BLaER1 (cell line): ENCODE measurements at regions not wholly inside any gene's neighbourhood (a gene's known extent, or its start where the extent isn't known, plus 50 kb on each side); places are given as distances from the start of the nearest gene placed in this dataset.
A peak's percentile ranks its signal among the peaks of the same experiment; 100 is the strongest.
"Not testable (repeated sequence)": the region's sequence is repeated elsewhere in the genome, so short reads cannot be mapped to it uniquely, and the experiment has no call there.

Experiments used
- H3K27ac ChIP-seq: shearing (Covaris generic); formaldehyde crosslinking; 2 replicates; pipeline ENCODE4 v1.8.1; 2022
- H3K27me3 ChIP-seq: shearing (Covaris generic); formaldehyde crosslinking; 2 replicates; pipeline ENCODE4 v1.8.1; 2022
- H3K36me3 ChIP-seq: shearing (Covaris generic); formaldehyde crosslinking; 2 replicates; pipeline ENCODE4 v1.8.1; 2022
- H3K4me1 ChIP-seq: shearing (Covaris generic); formaldehyde crosslinking; 2 replicates; pipeline ENCODE4 v1.8.1; 2022
- H3K4me2 ChIP-seq: shearing (Covaris generic); formaldehyde crosslinking; 2 replicates; pipeline ENCODE4 v1.8.1; 2022
- H3K4me3 ChIP-seq: shearing (Covaris generic); formaldehyde crosslinking; 2 replicates; pipeline ENCODE4 v1.8.1; 2022
- H3K9ac ChIP-seq: shearing (Covaris generic); formaldehyde crosslinking; 2 replicates; pipeline ENCODE4 v1.8.1; 2022
- H3K9me3 ChIP-seq: shearing (Covaris generic); formaldehyde crosslinking; 2 replicates; pipeline ENCODE4 v1.8.1; 2022
- H4K20me1 ChIP-seq: shearing (Covaris generic); formaldehyde crosslinking; 2 replicates; pipeline ENCODE4 v1.8.1; 2022
- Cebpa-rat ChIP-seq: shearing (Covaris generic); IDR thresholded peaks from 2 replicates; pipeline ENCODE4 v1.8.1; 2022

GRCh38 chr10:42989481-42989921 is 87.4 kb upstream of the RET start:
- peaks cover 58% of the 10 kb centered on the region for H3K4me1 ChIP-seq
- H3K27ac ChIP-seq, result peak overlapping the region; percentile 58

DNA sequence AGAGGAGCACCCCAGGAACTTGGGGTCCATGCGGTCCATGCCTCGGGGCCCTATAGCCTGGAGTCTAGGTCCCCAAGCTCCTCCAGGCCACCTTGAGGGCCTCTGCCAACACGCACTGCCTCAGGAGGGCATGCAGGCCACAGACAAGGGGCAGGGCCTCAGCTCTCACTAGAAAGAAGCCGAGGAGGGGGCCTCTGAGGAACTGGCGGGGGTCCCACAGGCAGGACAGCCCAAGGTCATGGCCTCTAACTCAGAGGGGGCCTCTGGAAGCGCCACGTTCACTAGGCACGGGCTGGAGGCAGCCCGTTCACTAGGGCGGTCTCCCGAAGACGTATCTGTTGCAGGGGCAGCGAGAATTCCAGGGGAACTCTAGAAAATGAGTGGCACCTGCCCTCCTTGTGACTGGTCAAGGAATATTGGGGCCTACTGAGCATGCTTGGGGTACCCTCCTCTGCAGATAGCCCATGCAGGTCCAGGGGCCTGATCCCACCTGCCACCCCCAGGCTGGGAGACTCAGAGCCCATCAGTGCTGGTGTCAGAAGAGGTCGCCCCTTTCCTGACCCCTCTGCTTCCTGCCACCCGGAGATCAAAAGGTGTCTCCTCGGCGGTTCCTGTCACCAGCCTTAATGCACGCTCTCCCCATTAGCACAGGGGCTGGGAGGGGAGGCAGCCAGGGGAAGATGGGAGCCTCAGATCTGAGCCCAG is 86.7 kb upstream of the RET start:
- no peak for TF ChIP-seq Cebpa-rat
- Histone ChIP-seq H3K4me2 (peak overlapping the region; percentile 72), H3K27me3 (no peaks in the 10 kb centered on the region), H3K4me1 (peaks cover 58% of the 10 kb centered on the region), H3K9ac (no peak overlapping the region), H4K20me1 (no peaks in the 10 kb centered on the region), H3K4me3 (no peak overlapping the region), H3K9me3 (no peaks in the 10 kb centered on the region), H3K27ac (peak overlapping the region; percentile 42; the same call in 1 of the 2 replicates), H3K36me3 (no peaks in the 10 kb centered on the region)

More at GRCh38 chr10:42989481-42989921, 87.4 kb upstream of the RET start:
- H3K9ac ChIP-seq, result peak overlapping the region; percentile 20; the same call in 1 of the 2 replicates
- TF ChIP-seq Cebpa-rat, result no peak
- no peaks in the 10 kb centered on the region for H4K20me1 ChIP-seq
- H3K9me3 ChIP-seq, result no peaks in the 10 kb centered on the region
- H3K27me3 ChIP-seq, result no peaks in the 10 kb centered on the region
- no peaks in the 10 kb centered on the region for H3K36me3 ChIP-seq
- peak overlapping the region; percentile 72 for H3K4me2 ChIP-seq
- no peak overlapping the region for H3K4me3 ChIP-seq

DNA sequence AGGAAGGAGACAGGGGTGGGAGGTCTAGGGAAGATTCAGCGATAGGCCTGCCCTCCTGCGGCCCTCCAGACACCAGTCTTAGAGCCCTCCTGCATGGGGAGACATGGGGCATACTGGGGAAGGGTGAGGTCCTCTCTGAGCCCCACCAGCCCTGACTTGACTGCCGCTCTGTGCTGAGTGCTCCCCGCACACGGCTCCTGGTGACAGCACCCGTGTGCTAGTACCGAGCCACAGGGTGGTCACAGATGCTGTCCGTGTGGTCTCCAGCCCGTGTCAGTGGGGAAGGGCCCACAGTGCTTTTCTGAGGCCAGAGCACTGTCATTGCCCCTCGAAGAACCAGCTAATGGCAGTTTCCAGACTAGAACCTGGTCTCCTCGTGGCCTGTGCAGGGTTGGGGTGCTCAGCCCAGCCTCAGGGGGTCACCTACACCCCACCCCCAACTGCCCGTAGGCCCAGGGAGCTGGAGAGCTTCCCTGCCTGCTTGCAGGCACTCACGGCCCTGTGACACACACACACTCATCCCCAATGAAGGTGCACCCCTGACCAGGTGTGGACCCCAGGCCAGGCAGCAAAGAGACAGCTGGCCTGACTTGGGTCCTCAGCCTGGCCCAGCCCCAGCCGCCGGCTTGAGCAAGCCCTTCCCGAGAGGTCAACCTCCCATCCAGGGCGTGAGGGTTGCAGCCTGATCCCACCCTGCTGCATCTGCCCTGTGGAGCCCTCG is 86.0 kb upstream of the RET start:
- peak overlapping the region; percentile 42; the same call in 1 of the 2 replicates for H3K27ac ChIP-seq
- no peaks in the 10 kb centered on the region for H4K20me1 ChIP-seq
- no peaks in the 10 kb centered on the region for H3K9me3 ChIP-seq
- no peaks in the 10 kb centered on the region for H3K27me3 ChIP-seq
- H3K36me3 ChIP-seq, result no peaks in the 10 kb centered on the region
- H3K9ac ChIP-seq, result no peak overlapping the region
- H3K4me3 ChIP-seq, result no peak overlapping the region
- peak overlapping the region; percentile 72 for H3K4me2 ChIP-seq
- TF ChIP-seq Cebpa-rat, result no peak
- H3K4me1 ChIP-seq, result peaks cover 54% of the 10 kb centered on the region

GRCh38 chr10:42991442-42992098 is 85.3 kb upstream of the RET start:
- no peak for TF ChIP-seq Cebpa-rat
- no peak overlapping the region for H3K9ac ChIP-seq
- H3K36me3 ChIP-seq, result no peaks in the 10 kb centered on the region
- H3K9me3 ChIP-seq, result no peaks in the 10 kb centered on the region
- no peak overlapping the region for H3K27ac ChIP-seq
- H3K4me3 ChIP-seq, result no peak overlapping the region
- no peaks in the 10 kb centered on the region for H4K20me1 ChIP-seq
- no peaks in the 10 kb centered on the region for H3K27me3 ChIP-seq
- peak overlapping the region; percentile 72 for H3K4me2 ChIP-seq
- H3K4me1 ChIP-seq, result peaks cover 47% of the 10 kb centered on the region

GRCh38 chr10:42992156-42992956 is 84.5 kb upstream of the RET start:
- Histone ChIP-seq H3K27ac (no peak overlapping the region), H3K4me3 (no peak overlapping the region), H3K4me1 (peaks cover 41% of the 10 kb centered on the region)

DNA sequence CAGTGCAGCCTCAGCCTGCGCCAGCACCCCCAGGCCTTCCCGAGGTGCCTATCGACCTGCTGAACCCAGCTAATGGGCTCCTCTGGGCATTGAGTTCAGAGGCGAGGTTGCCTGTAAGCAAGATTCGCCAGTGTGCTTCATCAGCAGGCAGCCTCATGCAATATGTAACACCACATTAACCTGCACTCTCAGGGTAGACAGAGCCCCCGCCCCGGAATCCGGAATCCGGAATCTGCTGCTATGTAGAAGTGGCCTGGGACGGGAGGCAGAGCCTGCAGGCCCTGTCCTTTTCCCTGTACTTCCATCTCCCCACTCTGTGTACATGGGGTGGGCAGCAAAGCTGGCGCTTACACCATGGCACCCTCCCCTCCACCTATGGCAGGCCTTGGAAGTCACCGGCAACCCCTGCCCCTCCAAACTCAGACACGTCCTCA is 83.9 kb upstream of the RET start:
- H3K27me3 ChIP-seq, result no peaks in the 10 kb centered on the region
- no peaks in the 10 kb centered on the region for H3K36me3 ChIP-seq
- H4K20me1 ChIP-seq, result no peaks in the 10 kb centered on the region
- H3K9ac ChIP-seq, result no peak overlapping the region
- no peak for TF ChIP-seq Cebpa-rat
- no peak overlapping the region for H3K27ac ChIP-seq
- H3K4me3 ChIP-seq, result no peak overlapping the region
- no peaks in the 10 kb centered on the region for H3K9me3 ChIP-seq
- H3K4me1 ChIP-seq, result peaks cover 41% of the 10 kb centered on the region
- no peak overlapping the region for H3K4me2 ChIP-seq

More at GRCh38 chr10:42992156-42992956, 84.5 kb upstream of the RET start:
- H3K9ac ChIP-seq, result no peak overlapping the region
- no peaks in the 10 kb centered on the region for H3K36me3 ChIP-seq
- H3K9me3 ChIP-seq, result no peaks in the 10 kb centered on the region
- TF ChIP-seq Cebpa-rat, result no peak
- no peaks in the 10 kb centered on the region for H3K27me3 ChIP-seq
- no peaks in the 10 kb centered on the region for H4K20me1 ChIP-seq
- H3K4me2 ChIP-seq, result no peak overlapping the region

DNA sequence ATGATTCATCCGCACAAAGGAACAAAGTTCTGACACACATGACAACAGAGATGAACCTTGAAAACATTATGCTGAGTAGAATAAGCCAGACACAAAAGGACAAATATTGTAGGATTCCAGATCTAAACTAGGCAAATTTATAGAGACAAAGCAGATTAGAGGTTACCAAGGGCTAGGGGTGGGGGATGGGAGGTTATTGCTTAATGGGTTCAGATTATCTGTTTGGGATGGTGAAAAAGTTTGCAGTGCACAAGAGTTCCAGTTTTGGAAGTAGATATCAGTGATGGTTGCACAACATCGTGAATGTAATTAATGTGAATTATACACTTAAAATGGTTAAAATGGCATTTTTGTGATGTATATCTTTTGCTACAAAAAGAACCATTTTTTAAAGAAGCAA is 82.0 kb upstream of the RET start:
- H3K27me3 ChIP-seq, H3K4me2 ChIP-seq: not testable (repeated sequence)
- H3K4me1 ChIP-seq, result peaks cover 34% of the 10 kb centered on the region

DNA sequence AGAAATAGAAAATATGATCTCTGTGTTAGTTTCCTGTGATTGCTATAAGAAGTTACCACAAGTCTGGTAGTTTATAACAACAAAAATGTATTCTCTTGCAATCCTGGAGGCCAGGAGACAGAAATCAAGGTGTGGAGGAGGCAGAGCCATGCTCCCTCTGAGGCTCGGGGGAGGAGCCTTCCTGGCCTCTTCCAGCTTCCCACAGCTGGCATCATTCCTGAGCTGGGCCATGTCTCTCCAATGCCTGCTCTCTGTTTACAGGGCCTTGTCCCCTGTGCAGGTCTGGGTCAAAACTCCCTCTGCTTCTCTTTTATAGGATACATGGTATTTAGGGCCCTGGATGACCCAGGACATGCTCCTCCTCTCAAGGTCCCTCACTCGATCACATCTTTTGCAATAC is 81.3 kb upstream of the RET start:
- Histone ChIP-seq H3K27ac (no peak overlapping the region), H3K9me3 (no peaks in the 10 kb centered on the region), H3K4me3 (no peak overlapping the region), H3K4me2 (no peak overlapping the region), H4K20me1 (no peaks in the 10 kb centered on the region), H3K27me3 (no peaks in the 10 kb centered on the region), H3K9ac (no peak overlapping the region), H3K36me3 (no peaks in the 10 kb centered on the region), H3K4me1 (peaks cover 28% of the 10 kb centered on the region)
- no peak for TF ChIP-seq Cebpa-rat

More for the DNA sequence above, 82.0 kb upstream of the RET start:
- not testable (repeated sequence) for H3K36me3 ChIP-seq, H3K9ac ChIP-seq, H3K27ac ChIP-seq, H4K20me1 ChIP-seq, H3K4me3 ChIP-seq, H3K9me3 ChIP-seq

DNA sequence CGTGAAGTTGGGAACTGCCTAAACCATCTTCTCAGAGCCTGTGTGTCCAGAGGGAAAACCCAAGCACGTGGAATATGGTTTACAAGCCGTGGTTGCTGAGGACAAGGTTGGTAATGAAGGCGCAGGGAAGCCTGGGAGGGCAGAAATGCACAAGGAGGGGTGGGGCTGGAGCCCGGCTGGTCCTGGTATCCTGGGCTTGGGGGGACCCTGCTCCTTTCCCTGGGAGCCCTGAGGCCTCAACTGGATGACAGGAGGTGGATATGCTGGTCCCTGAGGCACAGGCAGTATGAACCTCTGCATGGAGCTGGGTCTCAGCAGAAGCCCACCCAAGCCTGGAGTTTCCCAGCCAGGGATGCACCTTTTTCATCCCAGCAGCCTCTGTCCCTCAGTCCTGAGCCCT is 80.3 kb upstream of the RET start:
- Histone ChIP-seq H4K20me1 (no peaks in the 10 kb centered on the region), H3K9ac (no peak overlapping the region), H3K27ac (no peak overlapping the region), H3K4me1 (peaks cover 20% of the 10 kb centered on the region), H3K27me3 (no peaks in the 10 kb centered on the region), H3K36me3 (no peaks in the 10 kb centered on the region), H3K4me2 (no peak overlapping the region), H3K9me3 (no peaks in the 10 kb centered on the region), H3K4me3 (no peak overlapping the region)
- no peak for TF ChIP-seq Cebpa-rat
